ENCODE measurements at regions not wholly inside any gene's neighbourhood (a gene's known extent, or its start where the extent isn't known, plus 50 kb on each side); places are given as distances from the start of the nearest gene placed in this dataset.

DNA sequence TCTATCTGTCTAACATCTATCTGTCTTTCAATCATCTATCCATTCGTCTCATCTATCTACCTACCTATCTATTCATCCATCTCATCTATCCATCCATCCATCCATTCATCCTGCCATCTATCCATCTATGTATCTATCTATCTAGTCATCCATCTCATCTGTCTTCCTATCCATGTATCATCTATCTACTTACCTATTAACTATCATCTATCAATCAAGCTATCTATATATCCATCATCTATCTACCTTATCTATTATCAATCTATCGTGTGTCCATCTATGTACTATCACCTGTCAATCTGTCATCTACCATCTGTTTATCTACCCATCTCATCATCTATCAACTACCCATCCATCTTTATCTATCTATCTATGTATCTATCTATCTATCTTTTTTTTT is 217.7 kb downstream of the CRLF2 start:
- Histone ChIP-seq H3K9me3 (replicated peaks; ENCODE audit: control insufficient read depth, insufficient read depth, low read length) (peaks cover 9% of the 10 kb centered on the region; the same call in 2 of the 3 replicates), H3K27me3 (replicated peaks in 1 of 2; ENCODE audit: control insufficient read depth in 2 of 2, insufficient read depth in 2 of 2, low read length in 1 of 2) (no peaks in the 10 kb centered on the region), H3K4me1 (ENCODE audit: control insufficient read depth, insufficient read depth, low read length) (peaks cover 9% of the 10 kb centered on the region; the same call in 1 of the 2 replicates), H3K4me2 (ENCODE audit: control insufficient read depth, insufficient read depth) (no peak overlapping the region), H3K27ac (ENCODE audit: control insufficient read depth, insufficient read depth) (no peak overlapping the region), H2AFZ (ENCODE audit: control insufficient read depth, low read depth, low read length) (no peak overlapping the region), H3K36me3 (ENCODE audit: control insufficient read depth in 2 of 2, insufficient read depth in 2 of 2, low read length in 1 of 2) (no peaks in the 10 kb centered on the region), H4K20me1 (ENCODE audit: control insufficient read depth, insufficient read depth) (no peaks in the 10 kb centered on the region), H3K4me3 (no peak overlapping the region), H3K9ac (ENCODE audit: control insufficient read depth, insufficient read depth, low read length) (no peak overlapping the region), H3K79me2 (ENCODE audit: control insufficient read depth, insufficient read depth, low read length) (no peaks in the 10 kb centered on the region)
- intact Hi-C loops (cut with micrococcal nuclease; ENCODE audit: unreplicated experiment) (loop anchor here (10.0 kb wide), 1 partner anchor 120 kb away; no protein-coding TSS in a partner anchor), in situ Hi-C loops (cut with MboI) (loop anchor here (5.0 to 10.0 kb wide), 2 partner anchors 33 to 340 kb away; partner anchors contain the start of gene IL3RA)
- no peak for DNase-seq (ENCODE audit: low read depth, low spot score)
- CTCF ChIA-PET: no interaction called here
- no TSS peak for BruUV-seq (replicated peaks)
- 62% methylated on average over 2 of the region's 2 CpGs for WGBS (ENCODE audit: insufficient coverage, insufficient replicate concordance, low lambda C conversion rate, missing lambda C conversion rate)
- POLR2A ChIA-PET: no interaction called here
- ATAC-seq: no peak
- RAD21 ChIA-PET (ENCODE audit: unreplicated experiment): no interaction called here
- SMC1A ChIA-PET (ENCODE audit: uncharacterized antibody, unreplicated experiment): no interaction called here
- no peak for FAIRE-seq
- TF ChIP-seq SKIL (IDR thresholded peaks at IDR 0.05; ENCODE audit: low read depth, poor library complexity, severe bottlenecking): no peak
- no peak for TF ChIP-seq PBX3 (IDR thresholded peaks at IDR 0.05; ENCODE audit: insufficient replicate concordance, low read depth, low read length)
- TF ChIP-seq RUNX3 (IDR thresholded peaks at IDR 0.05; ENCODE audit: low read length): no peak
- TF ChIP-seq, protein P1, sequence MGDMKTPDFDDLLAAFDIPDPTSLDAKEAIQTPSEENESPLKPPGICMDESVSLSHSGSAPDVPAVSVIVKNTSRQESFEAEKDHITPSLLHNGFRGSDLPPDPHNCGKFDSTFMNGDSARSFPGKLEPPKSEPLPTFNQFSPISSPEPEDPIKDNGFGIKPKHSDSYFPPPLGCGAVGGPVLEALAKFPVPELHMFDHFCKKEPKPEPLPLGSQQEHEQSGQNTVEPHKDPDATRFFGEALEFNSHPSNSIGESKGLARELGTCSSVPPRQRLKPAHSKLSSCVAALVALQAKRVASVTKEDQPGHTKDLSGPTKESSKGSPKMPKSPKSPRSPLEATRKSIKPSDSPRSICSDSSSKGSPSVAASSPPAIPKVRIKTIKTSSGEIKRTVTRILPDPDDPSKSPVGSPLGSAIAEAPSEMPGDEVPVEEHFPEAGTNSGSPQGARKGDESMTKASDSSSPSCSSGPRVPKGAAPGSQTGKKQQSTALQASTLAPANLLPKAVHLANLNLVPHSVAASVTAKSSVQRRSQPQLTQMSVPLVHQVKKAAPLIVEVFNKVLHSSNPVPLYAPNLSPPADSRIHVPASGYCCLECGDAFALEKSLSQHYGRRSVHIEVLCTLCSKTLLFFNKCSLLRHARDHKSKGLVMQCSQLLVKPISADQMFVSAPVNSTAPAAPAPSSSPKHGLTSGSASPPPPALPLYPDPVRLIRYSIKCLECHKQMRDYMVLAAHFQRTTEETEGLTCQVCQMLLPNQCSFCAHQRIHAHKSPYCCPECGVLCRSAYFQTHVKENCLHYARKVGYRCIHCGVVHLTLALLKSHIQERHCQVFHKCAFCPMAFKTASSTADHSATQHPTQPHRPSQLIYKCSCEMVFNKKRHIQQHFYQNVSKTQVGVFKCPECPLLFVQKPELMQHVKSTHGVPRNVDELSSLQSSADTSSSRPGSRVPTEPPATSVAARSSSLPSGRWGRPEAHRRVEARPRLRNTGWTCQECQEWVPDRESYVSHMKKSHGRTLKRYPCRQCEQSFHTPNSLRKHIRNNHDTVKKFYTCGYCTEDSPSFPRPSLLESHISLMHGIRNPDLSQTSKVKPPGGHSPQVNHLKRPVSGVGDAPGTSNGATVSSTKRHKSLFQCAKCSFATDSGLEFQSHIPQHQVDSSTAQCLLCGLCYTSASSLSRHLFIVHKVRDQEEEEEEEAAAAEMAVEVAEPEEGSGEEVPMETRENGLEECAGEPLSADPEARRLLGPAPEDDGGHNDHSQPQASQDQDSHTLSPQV (IDR thresholded peaks at IDR 0.05): no peak
- TF ChIP-seq CUX1 (IDR thresholded peaks at IDR 0.05; ENCODE audit: insufficient replicate concordance, low read depth, low read length): no peak
- TF ChIP-seq, protein P2, sequence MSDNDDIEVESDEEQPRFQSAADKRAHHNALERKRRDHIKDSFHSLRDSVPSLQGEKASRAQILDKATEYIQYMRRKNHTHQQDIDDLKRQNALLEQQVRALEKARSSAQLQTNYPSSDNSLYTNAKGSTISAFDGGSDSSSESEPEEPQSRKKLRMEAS (IDR thresholded peaks at IDR 0.05; ENCODE audit: low read depth, low read length): no peak
- TF ChIP-seq HCFC1 (IDR thresholded peaks at IDR 0.05; ENCODE audit: low read length): no peak
- no peak for TF ChIP-seq MLLT1 (IDR thresholded peaks at IDR 0.05)
